ENCODE measurements at regions not wholly inside any gene's neighbourhood (a gene's known extent, or its start where the extent isn't known, plus 50 kb on each side); places are given as distances from the start of the nearest gene placed in this dataset.
A peak's percentile ranks its signal among the peaks of the same experiment; 100 is the strongest.
"Not testable (repeated sequence)": the region's sequence is repeated elsewhere in the genome, so short reads cannot be mapped to it uniquely, and the experiment has no call there.

- DNase-seq, result peak; percentile 66
Measured at GRCh38 chr13:57784633-57785032, 153.1 kb downstream of the PCDH17 start.

DNA sequence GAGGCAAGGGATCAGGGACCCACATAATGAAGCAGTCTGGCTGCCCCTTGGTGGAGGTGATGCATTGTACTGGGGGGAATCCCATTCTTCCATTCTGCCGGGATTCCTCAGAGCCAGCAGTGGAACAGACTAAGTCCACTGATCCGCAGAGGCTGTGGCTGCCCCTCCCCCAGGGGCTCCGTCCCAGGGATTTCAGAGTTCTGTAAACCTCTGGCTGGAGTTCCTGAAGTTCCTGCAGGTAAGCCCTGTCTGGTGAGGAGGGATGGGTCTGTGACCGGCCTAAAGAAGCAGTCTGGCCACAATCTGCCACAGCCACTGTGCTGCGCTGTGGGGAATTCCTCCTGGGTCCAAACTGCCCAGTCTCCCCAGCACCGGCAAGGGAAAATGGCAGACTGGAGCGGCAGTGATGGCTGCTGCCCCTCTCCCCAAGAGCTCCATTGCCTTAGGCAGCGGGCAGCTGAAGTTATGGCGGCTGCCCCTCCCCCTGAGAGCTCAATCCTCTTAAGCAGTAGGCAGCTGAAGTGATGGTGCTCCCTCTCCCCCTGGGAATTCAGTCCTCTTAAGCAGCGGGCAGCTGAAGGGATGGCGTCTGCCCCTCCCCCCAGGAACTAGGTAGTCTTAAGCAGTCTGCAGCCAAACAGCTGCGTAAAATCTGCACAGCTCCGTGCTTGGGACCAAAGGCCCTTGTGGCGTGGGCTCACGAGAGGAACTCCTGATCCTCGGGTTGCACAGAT, 155.7 kb downstream of the PCDH17 start:
- no peak for DNase-seq

- no peak for DNase-seq
Measured at GRCh38 chr13:57799624-57800023, 168.1 kb downstream of the PCDH17 start.

DNA sequence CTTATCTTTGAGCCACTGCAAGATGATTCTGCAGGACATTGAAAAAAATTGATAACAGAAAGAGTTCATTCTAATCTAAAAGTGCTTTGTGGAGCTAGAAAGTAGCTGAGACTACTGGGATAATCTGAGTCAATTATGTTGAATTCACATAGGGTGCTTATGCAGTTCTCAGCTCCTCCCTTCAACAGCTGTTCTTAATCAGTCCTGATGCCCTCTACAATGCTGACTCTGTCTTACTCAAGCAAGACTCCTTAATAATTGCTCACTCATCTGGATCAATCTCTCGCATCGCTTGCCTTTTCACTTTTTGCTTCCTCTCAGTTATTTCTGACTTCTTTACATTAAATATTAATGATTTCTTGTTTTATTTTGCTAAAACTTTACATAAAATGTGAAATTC, 182.1 kb downstream of the PCDH17 start:
- DNase-seq, result no peak

DNA sequence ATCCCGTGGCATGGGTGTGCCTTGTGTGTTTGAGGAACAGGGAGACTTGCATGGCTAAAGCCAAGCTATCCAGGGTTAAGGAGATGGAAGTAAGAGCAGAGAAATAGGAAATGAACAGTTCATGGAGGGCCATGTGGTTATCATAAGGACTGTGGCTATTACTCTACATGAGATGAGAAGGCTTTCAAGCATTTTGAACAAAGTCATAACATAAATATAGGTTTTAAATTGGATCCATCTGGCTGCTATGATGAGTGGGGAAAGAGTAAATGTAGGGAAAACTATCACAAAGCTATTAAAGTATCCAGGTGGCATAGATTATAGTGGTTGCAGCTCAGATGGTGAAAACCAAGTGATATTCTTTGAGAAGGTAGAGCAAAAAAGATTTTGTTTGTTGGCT, 184.1 kb downstream of the PCDH17 start:
- no peak for DNase-seq

DNA sequence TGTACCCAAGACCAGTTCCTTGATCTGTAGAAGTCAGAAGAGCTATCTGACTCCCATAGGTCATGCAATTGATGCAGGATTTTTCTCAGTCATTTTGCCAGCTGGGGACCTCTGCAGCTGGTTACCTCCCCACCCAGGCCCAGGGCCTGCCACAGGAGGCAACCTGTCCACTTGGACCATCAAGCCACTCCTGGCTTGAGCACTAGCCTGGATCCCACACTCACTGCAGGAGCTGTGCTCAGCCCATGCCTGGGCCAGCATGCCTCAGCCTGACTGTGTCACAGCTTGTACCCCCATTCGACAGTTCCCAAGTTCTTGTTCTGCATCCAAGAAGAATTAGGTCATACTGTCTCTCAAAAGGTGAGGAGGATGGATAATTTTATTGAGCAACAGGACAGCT, 189.4 kb downstream of the PCDH17 start:
- no peak for DNase-seq

DNA sequence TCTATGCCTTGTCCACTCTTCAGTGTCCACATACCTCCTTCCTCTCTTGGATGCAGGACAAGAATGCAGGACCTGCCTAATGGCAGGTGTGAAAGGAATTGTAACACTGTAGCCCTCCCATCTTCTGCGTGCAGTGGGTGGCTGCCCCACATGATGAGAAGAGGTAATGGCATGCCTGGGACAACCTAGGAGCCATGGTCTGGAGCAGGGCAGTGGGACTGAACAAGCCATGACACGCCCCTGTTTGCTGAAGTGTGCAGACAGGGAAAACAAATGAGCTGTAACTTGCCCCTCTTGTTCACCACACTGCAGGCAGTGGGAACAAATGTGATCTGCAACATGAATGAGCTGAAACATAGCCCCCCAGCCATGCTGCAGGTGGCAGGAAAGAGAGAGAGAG, 192.2 kb downstream of the PCDH17 start:
- DNase-seq, result no peak

DNA sequence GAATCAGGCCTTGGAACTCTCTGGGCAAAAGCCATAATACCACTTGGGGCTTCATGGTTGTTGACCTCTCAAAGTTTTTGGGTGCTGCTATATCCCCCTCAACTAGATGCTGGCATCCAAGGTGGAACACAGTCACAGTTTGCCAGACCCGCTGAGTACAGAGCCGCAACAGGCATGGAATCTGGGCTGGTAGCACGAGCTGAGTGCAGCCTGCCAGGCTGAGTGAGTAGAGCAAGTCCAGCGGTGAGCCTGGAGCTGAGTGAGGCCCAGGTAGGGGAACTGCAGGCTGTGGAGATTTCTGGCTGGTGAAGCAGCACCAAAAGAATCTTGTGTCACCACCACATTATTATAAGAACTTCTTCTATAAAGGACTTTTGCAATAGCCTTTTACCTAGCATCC, 192.6 kb downstream of the PCDH17 start:
- DNase-seq, result no peak

DNA sequence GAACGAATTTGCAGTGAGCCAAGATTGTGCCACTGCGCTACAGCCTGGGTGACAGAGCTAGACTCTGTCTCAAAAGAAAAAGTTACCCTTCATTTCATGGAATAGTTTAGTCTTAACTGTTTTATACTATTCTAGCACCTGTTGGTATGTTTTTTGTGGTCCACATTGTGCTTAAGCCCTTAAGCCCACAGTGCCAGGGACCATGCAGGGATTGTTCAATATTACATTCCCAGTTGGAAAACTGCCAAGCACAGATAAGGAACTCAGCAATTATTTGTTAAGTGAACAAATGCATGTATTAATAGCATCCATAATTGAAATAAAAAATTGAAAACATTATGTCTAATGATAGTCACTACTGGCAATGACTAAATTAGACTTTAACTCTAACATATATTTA, 193.5 kb downstream of the PCDH17 start:
- DNase-seq, result no peak

DNA sequence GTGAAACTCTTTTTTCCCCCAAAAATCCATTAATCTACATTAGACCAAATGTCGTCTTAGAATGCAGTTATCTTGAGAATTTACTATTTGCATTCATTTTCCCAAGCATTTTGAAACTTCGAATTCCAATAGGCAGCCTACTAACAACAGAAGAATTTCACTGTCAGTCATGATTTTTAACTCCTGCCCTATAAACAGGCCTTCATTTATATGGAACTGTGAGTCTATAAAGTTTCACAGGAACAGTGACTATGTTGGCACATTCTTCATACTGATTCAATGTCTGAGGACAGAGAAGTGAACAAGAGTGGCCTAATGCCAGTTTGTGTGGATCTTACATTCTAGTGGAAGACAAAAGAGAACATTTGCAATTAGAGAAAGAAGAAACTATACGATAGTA, 198.0 kb downstream of the PCDH17 start:
- DNase-seq, result no peak

DNA sequence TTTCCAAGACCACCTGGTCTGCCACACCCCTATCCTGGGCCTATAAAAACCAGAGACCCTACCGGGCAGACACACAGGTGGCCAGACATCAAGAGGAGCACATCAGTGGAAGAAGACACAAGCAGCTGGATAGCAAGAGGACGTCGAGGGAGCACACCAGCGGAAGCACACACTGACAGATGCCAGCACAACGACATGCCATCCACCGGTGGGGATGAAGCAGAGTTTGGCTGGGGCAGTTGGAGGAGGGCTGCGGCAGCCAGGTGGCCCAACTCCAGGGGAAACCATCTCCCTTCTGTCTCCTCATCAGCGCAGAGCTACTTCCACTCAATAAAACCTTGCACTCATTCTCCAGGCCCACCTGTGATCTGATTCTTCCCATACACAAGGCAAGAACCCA, 200.6 kb downstream of the PCDH17 start:
- DNase-seq, result no peak

GRCh38 chr13:57837801-57838200, 206.3 kb downstream of the PCDH17 start:
- DNase-seq, result no peak

- DNase-seq, result no peak
Measured at GRCh38 chr13:57843521-57843920, 212.0 kb downstream of the PCDH17 start.

- peak; percentile 30 for DNase-seq
Measured at GRCh38 chr13:57846600-57847173, 215.1 kb downstream of the PCDH17 start.

GRCh38 chr13:57857945-57858344, 226.4 kb downstream of the PCDH17 start:
- no peak for DNase-seq

GRCh38 chr13:57858376-57858775, 226.8 kb downstream of the PCDH17 start:
- peak; percentile 83 for DNase-seq

- no peak for DNase-seq
Measured at GRCh38 chr13:57862879-57863278, 231.3 kb downstream of the PCDH17 start.

GRCh38 chr13:57865600-57866294, 234.2 kb downstream of the PCDH17 start:
- peak; percentile 93 for DNase-seq

GRCh38 chr13:57874530-57874929, 243.0 kb downstream of the PCDH17 start:
- DNase-seq, result no peak

GRCh38 chr13:57877601-57878000, 246.1 kb downstream of the PCDH17 start:
- DNase-seq, result no peak

GRCh38 chr13:57878291-57878690, 246.7 kb downstream of the PCDH17 start:
- DNase-seq, result no peak

- DNase-seq, result no peak
Measured at GRCh38 chr13:57897225-57897624, 265.7 kb downstream of the PCDH17 start.

GRCh38 chr13:57899096-57899495, 267.6 kb downstream of the PCDH17 start:
- no peak for DNase-seq

GRCh38 chr13:57909833-57910232, 278.3 kb downstream of the PCDH17 start:
- not testable (repeated sequence) for DNase-seq

Data from MV-4-11 (cell line).